EL (cell line): ENCODE measurements at regions not wholly inside any gene's neighbourhood (a gene's known extent, or its start where the extent isn't known, plus 50 kb on each side); places are given as distances from the start of the nearest gene placed in this dataset.
"Not testable (repeated sequence)": the region's sequence is repeated elsewhere in the genome, so short reads cannot be mapped to it uniquely, and the experiment has no call there.

ENCODE experiments used
- DNase-seq: peaks from one replicate; pipeline ENCODE4 v3.0.0-alpha.2; 2016

DNA sequence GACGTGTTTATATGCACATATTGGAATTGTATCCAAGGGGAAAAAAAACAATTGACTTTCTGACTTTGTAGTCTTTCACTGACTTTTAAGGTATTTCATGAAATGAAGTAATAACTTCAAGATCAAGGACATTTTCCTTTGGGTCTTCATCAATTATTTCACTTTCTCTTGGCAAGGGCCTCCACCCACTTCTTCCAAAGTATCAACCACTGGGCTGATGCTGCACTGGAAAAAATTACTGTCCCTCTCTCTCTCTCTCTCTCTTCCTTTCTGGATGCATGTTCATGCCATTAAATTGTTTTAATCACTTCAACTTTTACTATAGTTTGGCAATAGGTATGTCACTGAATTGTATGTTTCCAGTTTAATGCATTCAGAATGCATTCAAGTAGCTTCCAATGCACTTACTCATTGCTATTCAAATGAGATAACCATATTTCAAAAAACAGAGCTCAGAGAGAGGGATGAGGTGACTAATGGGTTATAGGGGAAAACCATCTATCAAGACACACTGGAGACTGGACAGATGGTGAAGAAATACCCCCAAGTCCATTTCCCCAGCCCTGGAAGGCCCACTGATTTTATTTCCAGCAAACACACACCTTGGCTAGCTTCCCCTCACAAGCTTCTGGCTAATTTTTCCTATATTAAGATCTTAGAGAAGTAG, 585.3 kb downstream of the EBF1 start:
- peak; percentile 86 for DNase-seq

DNA sequence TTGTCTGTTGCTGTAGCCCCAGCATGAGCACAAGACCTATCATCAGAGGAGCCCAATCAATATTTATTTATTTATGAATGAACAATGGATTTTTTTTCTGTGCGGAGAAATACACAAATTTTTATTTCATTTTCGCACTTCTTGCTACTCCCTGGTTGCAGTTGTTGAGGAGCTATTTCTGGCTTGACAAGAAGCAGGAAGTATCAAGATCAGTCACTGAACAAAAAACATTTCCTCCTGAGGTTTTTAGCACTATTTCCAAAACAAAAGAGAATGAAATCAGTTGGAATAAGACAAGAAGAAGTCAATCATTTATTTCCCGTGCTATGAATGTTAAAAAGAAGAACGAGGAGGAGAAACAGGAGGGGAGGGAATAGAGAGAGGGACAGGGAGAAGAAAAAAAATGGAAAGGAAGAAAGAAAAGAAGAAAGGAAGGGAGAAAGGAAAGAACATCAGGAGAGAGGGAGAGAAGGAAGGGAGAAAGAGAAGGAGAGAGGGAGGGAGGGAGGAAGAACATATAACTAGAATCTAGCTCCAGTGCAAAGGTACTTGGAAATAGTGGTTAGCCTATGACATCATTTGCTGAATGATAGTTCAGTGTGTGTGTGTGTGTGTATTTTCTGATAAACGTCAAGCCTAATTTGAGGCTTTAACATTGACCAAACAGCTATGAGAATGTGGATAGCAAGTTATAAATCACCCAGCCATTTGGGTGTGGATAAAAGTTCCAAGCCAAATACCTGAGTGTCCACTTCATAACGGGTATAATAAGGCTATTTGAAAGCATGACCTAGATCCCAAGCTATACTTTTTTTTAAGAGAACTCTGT, 586.0 kb downstream of the EBF1 start:
- DNase-seq: peak; percentile 32

DNA sequence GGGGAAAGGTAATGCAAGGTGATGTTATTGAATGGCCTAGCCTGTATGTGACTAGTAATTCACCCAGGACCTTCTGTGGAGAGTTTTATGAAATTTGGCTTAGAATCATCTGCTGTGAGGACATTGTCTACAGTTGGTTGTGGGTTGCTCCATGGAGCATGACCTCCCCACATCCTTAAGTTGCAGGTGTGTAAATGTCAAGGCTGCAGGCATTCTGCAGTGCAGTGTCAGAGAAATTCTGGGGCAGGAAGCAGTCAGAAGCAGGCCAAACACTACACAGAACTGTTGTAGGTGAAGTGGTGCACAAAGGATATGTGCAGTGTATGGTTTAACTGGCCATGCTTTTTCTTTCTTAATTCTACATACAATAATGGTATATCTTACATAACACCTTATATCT, 588.3 kb downstream of the EBF1 start:
- DNase-seq: no peak

DNA sequence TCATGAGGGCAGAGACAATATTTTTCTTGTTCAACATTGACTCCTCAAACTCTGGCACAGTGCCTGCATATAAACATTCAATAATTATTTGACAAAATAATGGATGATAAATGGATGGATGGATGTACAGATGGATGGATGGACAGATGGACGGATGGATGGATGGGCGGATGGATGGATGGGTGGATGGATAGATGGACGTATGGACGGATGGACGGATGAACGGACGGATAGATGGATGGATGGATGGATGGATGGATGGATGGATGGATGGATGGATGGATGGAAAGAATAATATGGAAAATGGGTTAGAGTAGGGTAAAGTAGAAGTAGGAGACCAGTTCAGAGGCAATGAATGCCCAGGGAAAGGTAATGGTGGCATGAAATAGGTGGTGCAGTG, 589.2 kb downstream of the EBF1 start:
- no peak for DNase-seq

DNA sequence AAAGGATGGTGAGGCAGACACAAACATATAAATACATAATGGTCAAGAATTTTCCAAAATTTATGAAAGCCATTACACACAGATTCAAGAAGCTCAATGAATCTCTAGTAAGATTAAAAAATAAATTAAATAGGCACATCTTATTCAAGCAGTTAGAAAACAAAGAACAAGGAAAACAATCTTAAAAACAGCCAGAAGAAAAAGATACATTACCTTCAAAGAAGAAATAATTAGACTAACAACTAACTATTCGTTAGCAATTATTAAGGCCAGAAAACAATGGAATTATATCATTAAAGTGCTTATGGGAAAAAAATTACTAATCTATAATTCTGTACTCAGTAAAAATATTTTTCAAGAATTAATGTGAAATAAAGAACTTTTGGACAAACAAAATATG, 593.1 kb downstream of the EBF1 start:
- no peak for DNase-seq

DNA sequence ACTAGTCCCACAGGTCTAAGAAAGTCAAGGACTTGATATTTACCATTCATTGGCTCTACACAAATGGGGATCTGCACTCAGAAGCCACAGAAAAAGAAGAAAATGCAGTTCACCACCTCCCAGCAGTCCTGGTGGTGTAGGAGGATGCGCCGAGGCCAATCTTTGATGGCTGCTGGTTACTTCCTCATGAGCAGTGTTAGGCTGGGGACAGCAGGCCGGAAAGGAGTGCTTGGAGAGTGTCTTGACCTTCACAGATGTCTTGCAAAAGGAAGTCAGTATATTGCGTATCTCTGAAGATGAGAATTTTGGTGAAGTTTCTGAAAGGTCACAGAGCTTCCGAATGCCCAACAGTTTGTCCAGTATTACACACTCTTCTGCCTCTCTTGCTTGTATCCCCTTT, 597.0 kb downstream of the EBF1 start:
- no peak for DNase-seq

DNA sequence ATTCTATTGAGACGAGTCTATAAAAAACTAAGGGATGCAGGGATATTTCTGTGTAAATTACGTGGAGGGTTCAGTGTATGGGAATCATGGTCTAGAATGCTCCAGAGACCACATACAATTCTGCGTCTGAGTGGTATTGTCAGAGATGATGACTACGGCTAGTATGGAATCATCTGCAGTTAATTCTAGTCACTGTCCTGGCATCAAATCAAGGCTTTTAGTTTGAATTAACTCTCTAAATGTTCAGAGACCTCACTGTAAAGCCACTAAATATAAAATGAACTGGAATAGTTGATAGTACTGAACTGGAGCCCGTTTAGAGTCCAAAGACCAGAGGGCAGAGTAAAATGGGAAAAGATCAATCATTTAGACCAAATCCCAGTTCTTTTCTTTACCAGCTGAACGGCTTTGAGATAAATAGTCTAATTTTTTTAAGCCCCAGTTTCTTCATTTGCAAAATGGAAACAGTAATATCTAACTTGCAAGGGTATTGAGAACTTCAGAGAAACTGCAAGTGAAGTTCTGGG, 599.8 kb downstream of the EBF1 start:
- no peak for DNase-seq

DNA sequence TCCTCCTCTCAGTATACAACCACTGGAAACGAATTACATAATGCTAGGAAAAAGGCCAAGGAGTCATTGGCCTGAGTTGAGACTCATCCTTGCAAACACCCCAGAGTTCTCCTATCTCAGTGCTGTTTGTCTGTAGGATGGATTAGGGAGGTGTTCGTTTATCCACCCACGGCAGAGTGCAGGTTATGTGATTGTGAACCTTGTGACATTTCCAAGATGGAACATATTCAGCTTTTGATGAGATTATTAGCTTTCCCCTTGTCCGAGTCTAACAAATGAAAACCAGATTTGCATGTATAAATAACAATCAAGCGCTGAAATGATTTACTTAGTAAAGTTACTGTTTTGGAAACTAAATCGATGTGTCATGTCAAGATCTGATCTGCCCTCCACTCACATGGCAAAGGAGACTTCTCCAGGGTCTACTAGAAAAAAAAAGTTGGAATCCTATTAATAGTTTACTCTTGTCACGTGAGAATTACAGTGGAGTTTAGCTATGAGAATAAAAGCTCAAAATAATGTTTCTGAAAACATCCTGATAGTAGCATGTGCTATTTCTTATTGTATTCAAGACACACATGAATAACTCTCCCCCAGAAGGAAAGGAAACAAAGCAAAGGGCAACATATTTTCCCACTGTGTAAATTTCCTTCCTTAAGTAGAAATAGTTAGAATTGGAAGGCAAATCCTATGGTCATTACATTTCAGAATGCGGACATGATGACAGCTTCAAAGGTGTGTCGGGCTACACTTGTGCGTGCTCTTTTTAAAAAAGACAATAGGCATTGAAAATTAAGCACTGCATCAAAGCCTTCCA, 600.4 kb downstream of the EBF1 start:
- DNase-seq: no peak

DNA sequence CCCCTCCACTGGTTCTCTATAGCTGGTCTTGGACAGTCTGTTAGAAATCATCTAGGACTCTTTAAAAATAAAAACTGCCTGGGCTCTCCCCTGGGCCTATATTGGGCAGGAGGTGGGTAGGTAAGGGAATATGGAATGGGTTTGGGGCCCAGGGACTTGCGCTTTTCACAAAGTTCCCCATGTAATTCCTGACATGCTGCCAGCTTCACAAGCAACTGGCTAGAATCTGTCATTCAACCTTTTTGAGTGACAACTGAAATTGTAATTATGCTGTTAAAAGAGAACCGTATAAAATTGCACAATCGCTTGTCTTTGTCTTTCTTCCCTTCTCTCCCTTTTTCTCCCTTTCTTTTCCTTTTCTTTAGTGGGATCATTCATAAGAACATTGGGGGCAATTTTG, 603.1 kb downstream of the EBF1 start:
- no peak for DNase-seq

DNA sequence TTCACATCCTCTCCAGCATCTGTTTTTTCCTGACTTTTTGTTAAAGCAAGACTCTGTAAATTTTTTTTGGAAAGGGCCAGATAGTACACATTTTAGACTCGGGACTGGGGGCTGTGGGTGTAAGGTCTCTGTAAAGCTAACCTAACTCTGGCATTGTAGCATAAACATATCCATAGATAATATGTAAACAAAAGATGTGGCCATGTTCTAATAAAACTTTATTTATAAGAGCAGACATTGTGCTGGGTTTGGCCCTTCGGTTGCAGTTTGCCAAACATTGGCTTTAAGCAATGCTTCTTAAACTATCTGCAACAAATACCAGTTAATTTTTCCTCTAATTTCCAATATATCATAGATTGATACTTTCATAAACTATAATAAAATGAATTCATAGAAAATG, 605.2 kb downstream of the EBF1 start:
- no peak for DNase-seq

DNA sequence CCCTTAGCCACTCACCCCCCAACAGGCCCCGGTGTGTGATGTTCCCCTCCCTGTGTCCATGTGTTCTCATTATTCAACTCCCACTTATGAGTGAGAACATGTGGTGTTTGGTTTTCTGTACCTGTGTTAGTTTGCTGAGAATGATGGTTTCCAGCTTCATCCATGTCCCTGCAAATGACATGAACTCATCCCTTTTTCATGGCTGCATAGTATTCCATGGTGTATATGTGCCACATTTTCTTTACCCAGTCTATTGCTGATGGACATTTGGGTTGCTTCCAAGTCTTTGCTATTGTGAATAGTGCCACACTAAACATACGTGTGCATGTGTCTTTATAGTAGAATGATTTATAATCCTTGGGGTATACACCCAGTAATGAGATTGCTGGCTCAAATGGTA, 605.7 kb downstream of the EBF1 start:
- not testable (repeated sequence) for DNase-seq

DNA sequence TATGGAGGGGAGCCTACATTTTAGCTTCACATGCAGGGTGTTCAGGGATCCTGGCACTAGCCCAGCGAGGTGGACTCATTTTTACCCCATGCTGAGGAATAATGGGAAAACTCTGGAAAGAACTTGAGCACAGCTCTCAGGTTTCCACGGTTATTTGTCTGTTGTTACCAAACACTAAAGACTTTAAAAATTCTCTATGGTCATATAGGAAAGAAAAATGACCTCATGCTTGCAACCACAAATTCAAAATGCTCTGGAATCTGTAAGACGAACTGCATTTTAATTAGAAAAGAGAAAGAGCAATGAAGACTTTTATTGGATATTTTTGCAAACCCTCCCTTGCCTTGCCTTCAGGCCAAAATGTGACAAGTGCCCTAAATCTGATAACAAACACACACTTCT, 606.9 kb downstream of the EBF1 start:
- peak; percentile 45 for DNase-seq

DNA sequence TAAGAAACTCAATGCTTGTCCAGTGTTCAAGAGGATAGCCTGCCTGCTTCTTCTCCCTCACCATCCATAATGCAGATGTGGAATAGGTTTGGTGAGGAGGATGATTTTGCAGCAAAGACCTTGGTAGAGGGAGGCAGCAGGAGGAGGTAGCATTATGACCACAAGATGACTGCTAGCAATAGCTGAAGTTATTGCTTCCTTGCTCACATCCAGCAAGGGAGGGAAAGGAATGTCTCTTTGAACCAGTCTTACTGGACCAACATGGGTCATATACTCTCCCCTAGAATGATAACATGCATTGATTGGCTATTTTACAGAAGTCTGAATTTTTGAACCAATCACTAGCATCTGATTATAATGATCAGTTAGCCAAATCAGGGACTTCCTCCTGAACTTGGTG, 607.6 kb downstream of the EBF1 start:
- no peak for DNase-seq

DNA sequence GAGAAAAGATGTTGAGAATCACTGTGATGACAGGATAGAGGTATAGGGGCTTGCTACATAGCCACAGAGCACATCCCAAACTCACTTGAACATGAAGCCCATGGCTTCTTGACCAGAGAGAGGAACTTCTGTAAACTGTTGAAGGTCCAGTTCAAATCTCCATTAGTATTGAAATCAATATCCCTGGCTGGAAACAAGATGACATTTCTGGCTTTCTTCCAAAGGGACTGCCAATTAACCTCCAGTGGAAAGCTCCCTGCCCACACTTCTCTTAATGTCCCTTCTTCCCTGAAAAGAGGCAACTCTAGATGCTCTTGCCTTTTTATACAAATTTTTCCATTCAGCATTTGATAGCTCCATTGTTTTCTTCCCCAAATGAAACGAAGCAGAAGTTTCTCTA, 612.1 kb downstream of the EBF1 start:
- no peak for DNase-seq

DNA sequence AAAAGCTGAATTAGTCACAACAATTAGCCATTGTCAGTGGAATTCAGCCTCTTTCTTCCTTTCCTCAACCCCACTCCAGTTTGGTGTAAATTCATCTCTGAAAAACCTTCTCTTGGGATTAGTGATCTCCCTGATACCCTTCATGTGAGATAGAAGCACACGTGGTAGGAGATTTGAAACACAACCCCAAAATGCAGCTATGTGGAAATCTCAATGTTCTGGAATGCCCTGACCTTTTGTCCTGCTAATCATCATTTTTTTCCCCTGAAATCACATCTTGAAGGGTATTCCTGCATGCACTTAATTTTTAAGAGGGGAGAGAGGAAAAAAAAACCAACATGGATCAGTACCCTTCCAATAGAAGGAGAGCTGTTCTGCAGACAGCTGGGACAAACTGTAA, 612.6 kb downstream of the EBF1 start:
- DNase-seq: no peak

DNA sequence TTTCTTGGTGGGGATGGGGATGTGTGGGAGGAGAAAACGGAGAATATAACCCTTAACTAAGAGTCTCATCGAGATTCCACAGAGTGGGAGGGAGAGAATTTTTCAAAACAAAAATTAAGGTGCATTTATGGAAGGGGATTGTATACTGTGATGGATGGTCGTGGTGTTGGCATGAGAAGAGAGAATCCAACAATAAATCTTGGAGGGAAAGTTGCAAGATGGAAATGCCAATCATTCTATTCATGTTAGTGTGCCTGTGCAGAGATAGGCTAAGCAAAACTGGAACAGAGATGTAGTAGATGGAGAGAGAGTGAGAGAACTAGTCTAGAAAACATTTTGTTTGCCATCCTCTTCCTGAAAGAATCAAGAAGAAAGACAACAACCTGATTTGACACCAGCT, 613.1 kb downstream of the EBF1 start:
- no peak for DNase-seq

DNA sequence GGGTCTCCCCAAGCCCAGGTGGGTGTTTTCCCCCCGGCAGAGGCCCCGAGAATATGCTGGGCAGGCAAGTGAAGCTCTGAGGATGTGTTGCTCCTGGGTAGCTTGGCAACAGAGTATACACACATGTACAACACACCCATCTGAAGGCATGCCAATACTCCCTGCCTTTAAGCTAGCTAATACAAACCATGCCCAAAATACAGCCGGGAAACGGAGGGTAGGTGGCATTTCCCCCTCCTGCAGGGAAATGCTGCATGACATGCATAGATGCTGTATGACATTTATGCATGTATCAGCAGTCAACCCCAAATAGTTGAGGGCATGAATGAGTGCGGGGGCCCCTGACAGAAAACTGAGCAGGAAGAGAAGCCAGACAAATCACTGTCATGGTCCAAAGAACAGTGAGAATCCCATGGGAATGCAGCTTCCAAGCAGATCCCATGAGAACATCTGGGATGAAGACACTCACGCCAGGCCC, 614.1 kb downstream of the EBF1 start:
- DNase-seq: no peak

DNA sequence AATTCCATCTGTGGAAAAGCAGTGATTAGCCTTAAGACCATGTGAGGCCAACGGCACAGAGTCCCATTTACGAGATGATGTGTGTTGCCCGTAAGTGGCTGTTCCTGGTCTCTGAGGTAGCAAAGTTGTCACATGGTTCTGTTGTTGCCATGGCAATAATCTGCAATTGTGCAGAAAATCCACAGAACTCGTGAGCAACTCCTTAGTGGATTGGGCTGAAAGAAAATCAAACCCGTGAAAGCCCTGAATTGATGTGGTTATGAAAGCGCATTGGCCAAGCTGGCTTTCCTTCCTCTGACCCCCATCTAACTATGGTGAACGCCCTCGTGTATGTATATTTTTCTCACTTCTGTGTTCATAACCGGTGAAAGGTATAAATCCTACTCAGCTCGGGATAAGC, 614.7 kb downstream of the EBF1 start:
- no peak for DNase-seq

DNA sequence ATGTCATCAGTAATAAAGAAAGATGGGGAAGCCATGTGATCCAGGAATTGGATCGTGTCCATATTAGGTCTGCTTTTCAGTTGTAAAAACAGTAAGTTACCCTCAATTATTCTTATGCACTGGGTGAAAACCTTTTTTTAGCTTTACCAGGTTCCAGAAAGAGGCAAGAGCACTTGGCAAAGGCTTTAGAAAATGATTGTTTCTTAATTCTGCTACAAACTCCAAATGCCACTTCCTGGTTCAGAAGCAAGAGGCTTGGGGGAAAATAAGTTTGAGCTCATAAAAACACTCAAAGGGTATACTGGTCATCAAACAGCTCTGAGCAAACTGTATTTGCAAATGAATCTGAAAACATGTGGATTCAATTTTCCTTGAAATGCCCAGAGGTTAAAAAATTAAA, 615.6 kb downstream of the EBF1 start:
- DNase-seq: peak; percentile 32

DNA sequence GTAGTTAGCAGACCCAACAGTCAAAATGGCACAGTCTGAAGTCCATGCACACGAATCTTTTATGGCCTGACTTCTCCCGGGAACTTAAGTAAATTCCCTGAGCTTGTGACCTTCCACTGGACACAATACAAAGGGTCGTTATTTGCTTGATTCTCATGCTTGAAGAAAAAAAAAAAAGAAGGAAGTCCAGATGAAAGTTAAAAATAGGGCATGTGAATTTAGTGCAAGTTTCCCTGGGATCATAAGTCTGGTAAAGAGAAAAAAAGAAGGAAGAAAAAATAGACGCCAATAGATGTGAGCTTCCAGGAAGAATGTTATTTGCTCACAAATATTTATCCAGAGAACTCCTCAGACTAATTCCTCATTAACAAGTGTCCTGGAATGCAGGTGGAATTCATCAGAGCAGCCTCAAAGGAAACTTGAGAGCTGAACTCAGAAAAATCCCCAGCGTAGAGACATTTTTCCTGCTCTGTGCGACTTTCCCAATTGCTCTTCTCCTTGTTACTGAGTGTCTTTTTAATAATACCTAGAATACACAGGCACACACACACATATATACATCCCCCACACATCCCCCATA, 616.3 kb downstream of the EBF1 start:
- no peak for DNase-seq

DNA sequence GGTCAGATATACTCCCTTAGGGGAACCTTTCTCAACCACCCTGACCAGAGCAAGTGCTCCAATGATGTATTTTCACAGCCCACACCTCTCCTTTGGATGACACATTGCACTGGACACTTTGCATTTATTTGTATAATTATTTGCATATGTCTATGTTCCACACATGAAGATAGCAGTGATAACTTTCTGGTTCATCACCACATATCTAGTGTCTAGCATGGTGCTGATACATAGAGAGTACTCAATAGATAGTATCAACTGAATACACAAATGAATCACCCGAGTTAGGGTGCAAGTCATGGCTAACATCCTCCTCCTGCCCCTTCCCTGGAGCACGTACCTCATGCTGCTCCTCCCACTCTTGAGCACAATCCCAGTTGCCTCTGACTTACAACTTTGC, 617.6 kb downstream of the EBF1 start:
- peak; percentile 42 for DNase-seq

DNA sequence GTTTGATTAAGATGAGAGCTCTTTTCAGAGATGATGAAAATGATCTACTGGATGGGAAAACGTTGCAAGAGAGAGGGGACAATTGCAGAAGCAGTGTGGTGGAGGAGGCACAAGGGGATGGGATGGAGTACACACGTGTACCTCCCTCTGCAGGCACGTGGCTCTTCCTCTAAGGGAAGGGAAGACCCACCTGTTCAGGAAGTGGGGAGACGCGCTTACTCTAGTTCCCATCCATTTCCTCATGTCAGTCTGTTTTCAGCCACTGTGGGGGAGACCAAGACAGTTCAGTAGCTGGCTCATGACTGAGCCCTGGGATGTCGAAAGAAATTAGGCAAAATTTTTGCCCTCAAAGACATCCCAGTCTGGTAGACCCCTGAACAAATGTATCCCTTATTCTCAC, 619.2 kb upstream of the CLINT1 start:
- no peak for DNase-seq

DNA sequence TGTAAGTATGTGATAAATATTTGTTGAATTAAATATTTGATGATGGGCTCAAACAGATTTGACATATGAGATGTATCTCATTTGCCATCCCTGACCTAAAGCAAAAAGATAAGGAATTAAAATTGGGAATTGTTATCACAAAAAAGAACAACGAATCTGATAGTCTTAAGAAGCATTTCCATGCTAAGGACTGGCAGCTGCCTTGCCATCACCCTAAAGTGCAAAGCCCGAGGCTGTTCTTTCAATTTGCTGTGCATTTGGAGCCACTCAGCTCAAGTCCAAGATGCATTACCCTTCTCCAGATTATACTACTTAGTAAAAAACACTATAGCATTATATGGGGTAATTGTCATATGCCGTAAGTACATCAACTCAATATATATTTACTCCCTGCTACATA, 618.3 kb upstream of the CLINT1 start:
- no peak for DNase-seq
